ENCODE measurements at regions not wholly inside any gene's neighbourhood (a gene's known extent, or its start where the extent isn't known, plus 50 kb on each side); places are given as distances from the start of the nearest gene placed in this dataset.

GRCh38 chr5:124030043-124030491, 518.1 kb downstream of the CSNK1G3 start:
- TF ChIP-seq YY1 (IDR thresholded peaks at IDR 0.05; ENCODE audit: extremely low read depth, insufficient replicate concordance, low read depth, low read length) (no peak), ZFX (IDR thresholded peaks at IDR 0.05) (no peak), ZNF274 (IDR thresholded peaks at IDR 0.05; ENCODE audit: low read depth, low read length) (no peak), CEBPB (IDR thresholded peaks at IDR 0.05; ENCODE audit: low read depth) (no peak), ELF1 (IDR thresholded peaks at IDR 0.05; ENCODE audit: borderline replicate concordance, low read depth) (no peak), SRF (IDR thresholded peaks at IDR 0.05; ENCODE audit: low read depth) (no peak), TCF7L2 (IDR thresholded peaks at IDR 0.05; ENCODE audit: borderline replicate concordance, extremely low read depth, insufficient read depth, insufficient read length) (no peak), EZH2phosphoT487 (IDR thresholded peaks at IDR 0.05; ENCODE audit: borderline replicate concordance) (no peak), CBX3 (IDR thresholded peaks at IDR 0.05; ENCODE audit: low read depth) (no peak)
- TF ChIP-seq, protein P1, sequence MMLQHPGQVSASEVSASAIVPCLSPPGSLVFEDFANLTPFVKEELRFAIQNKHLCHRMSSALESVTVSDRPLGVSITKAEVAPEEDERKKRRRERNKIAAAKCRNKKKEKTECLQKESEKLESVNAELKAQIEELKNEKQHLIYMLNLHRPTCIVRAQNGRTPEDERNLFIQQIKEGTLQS (IDR thresholded peaks at IDR 0.05) = no peak
- TF ChIP-seq, protein P2, sequence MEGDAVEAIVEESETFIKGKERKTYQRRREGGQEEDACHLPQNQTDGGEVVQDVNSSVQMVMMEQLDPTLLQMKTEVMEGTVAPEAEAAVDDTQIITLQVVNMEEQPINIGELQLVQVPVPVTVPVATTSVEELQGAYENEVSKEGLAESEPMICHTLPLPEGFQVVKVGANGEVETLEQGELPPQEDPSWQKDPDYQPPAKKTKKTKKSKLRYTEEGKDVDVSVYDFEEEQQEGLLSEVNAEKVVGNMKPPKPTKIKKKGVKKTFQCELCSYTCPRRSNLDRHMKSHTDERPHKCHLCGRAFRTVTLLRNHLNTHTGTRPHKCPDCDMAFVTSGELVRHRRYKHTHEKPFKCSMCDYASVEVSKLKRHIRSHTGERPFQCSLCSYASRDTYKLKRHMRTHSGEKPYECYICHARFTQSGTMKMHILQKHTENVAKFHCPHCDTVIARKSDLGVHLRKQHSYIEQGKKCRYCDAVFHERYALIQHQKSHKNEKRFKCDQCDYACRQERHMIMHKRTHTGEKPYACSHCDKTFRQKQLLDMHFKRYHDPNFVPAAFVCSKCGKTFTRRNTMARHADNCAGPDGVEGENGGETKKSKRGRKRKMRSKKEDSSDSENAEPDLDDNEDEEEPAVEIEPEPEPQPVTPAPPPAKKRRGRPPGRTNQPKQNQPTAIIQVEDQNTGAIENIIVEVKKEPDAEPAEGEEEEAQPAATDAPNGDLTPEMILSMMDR (IDR thresholded peaks at IDR 0.05 in 2 of 3, conservative IDR thresholded peaks at IDR 0.05 in 1 of 3; ENCODE audit: borderline replicate concordance in 1 of 3, insufficient read depth in 1 of 3, low read depth in 2 of 3, low read length in 2 of 3) = no peak
- Histone ChIP-seq H3K4me2 (ENCODE audit: low read length) (no peak overlapping the region), H3K79me2 (ENCODE audit: insufficient read depth, low read length) (no peaks in the 10 kb centered on the region), H4K20me1 (ENCODE audit: insufficient read depth) (no peaks in the 10 kb centered on the region), H2AFZ (ENCODE audit: low read depth, low read length, poor library complexity, severe bottlenecking) (no peak overlapping the region), H3K4me1 (ENCODE audit: control insufficient read depth in 1 of 2, insufficient read depth in 2 of 2, low read length in 2 of 2) (no peaks in the 10 kb centered on the region), H3K9me2 (ENCODE audit: insufficient read depth) (no peaks in the 10 kb centered on the region), H3K27ac (ENCODE audit: low read depth, low read length) (no peak overlapping the region), H3K9me3 (ENCODE audit: control insufficient read depth in 1 of 2, insufficient read depth in 1 of 2, low read depth in 1 of 2, low read length in 2 of 2) (no peaks in the 10 kb centered on the region), H3K27me3 (ENCODE audit: insufficient read depth, low read length) (no peaks in the 10 kb centered on the region), H3K4me3 (replicated peaks in 1 of 2; ENCODE audit: low read depth in 1 of 2, low read length in 2 of 2) (no peak overlapping the region), H3K9ac (ENCODE audit: low read length) (no peak overlapping the region), H3K36me3 (ENCODE audit: control insufficient read depth in 1 of 2, insufficient read depth in 2 of 2, low read length in 2 of 2) (no peaks in the 10 kb centered on the region)
- DNase-seq (ENCODE audit: low read depth, low spot score) = no peak
- ChIA-PET CTCF (no interaction called here), RAD21 (ENCODE audit: low non-redundant PET in 1 of 2, low total read pairs in 2 of 2, uncharacterized antibody in 2 of 2, unreplicated experiment in 2 of 2) (no interaction called here), POLR2A (no interaction called here)
- intact Hi-C loops (cut with micrococcal nuclease) = no loop called here
- BruUV-seq (replicated peaks) = no TSS peak
- no peak for ATAC-seq

All from HCT116 (cell line).